ENCODE measurements at regions not wholly inside any gene's neighbourhood (a gene's known extent, or its start where the extent isn't known, plus 50 kb on each side); places are given as distances from the start of the nearest gene placed in this dataset.
"Not testable (repeated sequence)": the region's sequence is repeated elsewhere in the genome, so short reads cannot be mapped to it uniquely, and the experiment has no call there.

DNA sequence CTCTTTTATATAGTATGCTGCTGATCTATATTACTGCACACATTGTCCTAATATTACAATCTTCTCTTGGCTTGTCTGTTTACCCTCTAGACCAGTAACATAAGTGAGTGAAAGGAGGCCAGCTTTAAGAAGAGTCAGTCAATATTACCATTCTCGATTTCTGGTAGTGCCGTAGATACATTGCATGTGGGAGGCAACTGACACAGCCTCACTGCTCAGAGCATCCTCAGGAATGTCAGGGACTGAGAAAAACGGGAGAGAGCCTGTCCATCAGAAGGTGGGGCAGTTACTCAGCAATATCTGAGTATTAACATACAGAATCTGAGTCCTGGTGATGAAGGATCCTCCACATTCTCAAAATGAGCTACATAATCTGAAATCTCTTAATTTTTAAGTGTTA, 259.9 kb downstream of the GJA1 start:
- TF ChIP-seq, protein P1, sequence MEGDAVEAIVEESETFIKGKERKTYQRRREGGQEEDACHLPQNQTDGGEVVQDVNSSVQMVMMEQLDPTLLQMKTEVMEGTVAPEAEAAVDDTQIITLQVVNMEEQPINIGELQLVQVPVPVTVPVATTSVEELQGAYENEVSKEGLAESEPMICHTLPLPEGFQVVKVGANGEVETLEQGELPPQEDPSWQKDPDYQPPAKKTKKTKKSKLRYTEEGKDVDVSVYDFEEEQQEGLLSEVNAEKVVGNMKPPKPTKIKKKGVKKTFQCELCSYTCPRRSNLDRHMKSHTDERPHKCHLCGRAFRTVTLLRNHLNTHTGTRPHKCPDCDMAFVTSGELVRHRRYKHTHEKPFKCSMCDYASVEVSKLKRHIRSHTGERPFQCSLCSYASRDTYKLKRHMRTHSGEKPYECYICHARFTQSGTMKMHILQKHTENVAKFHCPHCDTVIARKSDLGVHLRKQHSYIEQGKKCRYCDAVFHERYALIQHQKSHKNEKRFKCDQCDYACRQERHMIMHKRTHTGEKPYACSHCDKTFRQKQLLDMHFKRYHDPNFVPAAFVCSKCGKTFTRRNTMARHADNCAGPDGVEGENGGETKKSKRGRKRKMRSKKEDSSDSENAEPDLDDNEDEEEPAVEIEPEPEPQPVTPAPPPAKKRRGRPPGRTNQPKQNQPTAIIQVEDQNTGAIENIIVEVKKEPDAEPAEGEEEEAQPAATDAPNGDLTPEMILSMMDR (IDR thresholded peaks at IDR 0.05; ENCODE audit: low read depth, low read length): no peak
- H3K4me3 ChIP-seq (ENCODE audit: low read depth, low read length): no peak overlapping the region

GRCh38 chr6:121697921-121698320, 262.5 kb downstream of the GJA1 start:
- no peak overlapping the region for H3K4me3 ChIP-seq (ENCODE audit: low read depth, low read length)
- TF ChIP-seq, protein P1 (IDR thresholded peaks at IDR 0.05; ENCODE audit: low read depth, low read length): no peak

DNA sequence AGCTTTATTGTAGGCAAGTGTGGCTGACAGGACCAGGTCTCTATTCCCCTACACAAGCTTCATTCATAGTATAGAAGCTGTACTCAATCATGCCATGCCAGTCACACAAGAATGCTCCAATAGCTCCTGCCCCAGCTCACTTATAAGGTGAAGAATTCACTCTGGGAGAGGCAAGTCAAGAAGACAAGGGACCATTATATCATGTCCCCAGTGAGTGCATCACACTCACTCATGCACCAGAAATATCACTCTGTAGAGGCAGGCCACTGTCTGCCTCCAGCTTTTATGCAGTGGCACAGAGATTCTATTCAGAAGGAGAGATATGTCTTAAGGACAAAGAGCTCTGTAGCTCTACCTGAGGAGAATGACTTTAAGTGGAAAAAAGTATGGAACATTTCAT, 263.2 kb downstream of the GJA1 start:
- TF ChIP-seq, protein P1 (IDR thresholded peaks at IDR 0.05; ENCODE audit: low read depth, low read length): no peak
- H3K4me3 ChIP-seq (ENCODE audit: low read depth, low read length): no peak overlapping the region

- not testable (repeated sequence) for H3K4me3 ChIP-seq (ENCODE audit: low read depth, low read length)
Observed at GRCh38 chr6:121703129-121703528, 267.7 kb downstream of the GJA1 start.

DNA sequence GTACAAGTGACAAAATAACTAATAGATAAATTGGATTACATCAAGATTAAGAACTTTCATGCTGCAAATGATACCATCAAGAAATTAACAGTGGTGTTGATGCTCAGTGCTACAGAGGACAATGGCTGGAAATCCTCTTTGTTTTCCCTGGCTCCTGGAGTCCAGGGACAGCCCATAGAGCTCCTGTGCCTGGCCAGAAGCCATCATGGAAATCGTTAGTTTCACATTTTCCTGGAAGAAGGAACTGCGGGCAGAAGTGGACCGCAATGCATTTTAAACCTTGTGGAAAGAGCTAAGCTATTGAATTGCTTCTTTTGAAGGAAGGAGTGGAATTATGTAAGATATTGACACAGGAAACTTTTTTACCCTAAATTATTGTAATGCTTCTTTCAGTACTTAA, 276.0 kb downstream of the GJA1 start:
- no peak overlapping the region for H3K4me3 ChIP-seq (ENCODE audit: low read depth, low read length)
- TF ChIP-seq, protein P1 (IDR thresholded peaks at IDR 0.05; ENCODE audit: low read depth, low read length): no peak

DNA sequence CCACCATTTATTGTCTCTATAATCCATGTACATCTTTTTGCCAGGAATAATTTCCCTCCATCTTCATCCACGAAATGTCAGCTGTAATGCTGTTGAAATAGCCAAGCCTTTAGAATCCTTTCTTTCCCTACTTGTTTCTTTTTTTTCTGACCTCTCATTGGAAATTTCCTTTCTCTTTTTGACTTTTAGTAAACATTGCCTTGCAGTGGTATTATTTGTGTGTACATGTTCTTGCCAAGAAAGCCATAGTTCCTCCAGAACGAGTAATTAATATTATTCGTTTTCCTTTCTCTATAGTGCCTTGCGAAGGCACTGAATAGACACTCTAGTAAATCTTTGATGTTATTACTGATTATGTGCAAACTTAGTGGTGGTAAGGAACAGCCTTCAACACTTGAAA, 282.2 kb downstream of the GJA1 start:
- TF ChIP-seq, protein P1 (IDR thresholded peaks at IDR 0.05; ENCODE audit: low read depth, low read length): no peak
- no peak overlapping the region for H3K4me3 ChIP-seq (ENCODE audit: low read depth, low read length)

DNA sequence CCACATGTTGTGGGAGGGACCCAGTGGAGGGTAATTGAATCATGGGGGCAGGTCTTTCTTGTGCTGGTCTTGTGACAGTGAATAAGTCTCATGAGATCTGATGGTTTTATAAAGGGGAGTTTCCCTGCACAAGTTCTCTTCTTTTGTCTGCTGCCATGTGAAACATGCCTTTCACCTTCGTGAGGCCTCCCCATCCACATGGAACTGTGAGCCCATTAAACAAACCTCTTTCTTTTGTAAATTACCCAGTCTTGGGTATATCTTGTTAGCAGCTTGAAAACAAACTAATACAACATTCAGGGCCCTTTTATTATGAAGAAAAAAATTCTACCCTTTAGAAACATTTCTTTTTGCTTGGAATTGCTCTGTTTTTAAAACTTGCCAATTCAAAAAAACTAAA, 285.4 kb downstream of the GJA1 start:
- not testable (repeated sequence) for H3K4me3 ChIP-seq (ENCODE audit: low read depth, low read length)

- no peak overlapping the region for H3K4me3 ChIP-seq (ENCODE audit: low read depth, low read length)
- TF ChIP-seq, protein P1 (IDR thresholded peaks at IDR 0.05; ENCODE audit: low read depth, low read length): no peak
Observed at GRCh38 chr6:121723623-121724022, 288.2 kb downstream of the GJA1 start.

DNA sequence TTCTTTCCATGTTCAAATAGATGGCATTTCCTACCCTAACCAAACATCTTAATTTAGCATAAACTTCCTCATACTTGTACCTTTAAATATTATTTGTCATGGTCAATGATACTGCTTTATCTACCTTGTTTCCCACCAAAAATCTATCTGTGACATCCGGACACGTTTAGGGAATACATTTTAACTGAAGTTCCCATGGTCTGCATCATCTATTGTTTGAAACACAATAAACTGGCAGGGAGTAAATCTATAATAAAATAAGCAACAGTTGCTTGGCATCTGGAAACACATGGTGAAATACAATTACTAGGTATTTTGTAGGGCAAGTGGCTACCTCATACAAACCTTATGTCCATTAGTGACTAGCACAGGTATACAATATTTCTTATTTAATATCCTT, 289.1 kb downstream of the GJA1 start:
- TF ChIP-seq, protein P1 (IDR thresholded peaks at IDR 0.05; ENCODE audit: low read depth, low read length): no peak

More for the DNA sequence above, 289.1 kb downstream of the GJA1 start:
- H3K4me3 ChIP-seq (ENCODE audit: low read depth, low read length): no peak overlapping the region

Measured in WI38 (cell line).